ENCODE measurements at regions not wholly inside any gene's neighbourhood (a gene's known extent, or its start where the extent isn't known, plus 50 kb on each side); places are given as distances from the start of the nearest gene placed in this dataset.

DNA sequence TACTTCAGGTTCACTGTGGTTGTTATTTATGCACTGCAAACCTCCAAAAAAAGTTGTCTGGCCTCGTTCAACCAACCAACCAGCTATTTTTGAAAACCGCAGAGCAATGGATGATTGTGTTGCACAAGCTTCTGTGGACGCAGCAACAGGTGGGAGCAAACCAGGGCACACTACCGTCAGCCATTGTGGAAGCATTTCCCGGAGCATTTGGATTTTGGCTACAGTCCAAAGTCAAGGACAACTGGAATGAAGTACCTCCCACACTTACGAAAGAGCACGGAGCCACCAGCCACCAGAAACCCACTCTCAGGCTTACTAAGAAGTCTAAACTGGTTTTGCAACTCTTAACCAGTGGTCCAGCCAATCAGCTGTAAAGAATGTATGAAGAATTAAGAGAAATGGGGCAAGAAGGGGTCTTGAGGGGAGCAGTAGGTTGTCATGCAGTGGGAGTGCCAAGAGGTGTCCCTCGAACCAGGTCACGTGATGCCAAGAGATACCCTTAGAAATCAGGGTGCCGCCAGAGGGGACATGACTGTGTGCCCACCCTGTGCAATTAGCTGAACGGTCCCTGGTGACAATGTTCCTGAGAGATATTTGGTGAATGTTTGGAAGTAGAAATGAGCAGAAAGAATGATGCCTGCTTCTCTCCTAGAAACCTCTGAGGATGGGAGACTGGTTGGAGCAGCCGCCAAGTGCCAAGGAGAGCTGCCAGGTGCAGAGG is 68.9 kb upstream of the PCSK6 start (continued):
- TF ChIP-seq, protein P1, sequence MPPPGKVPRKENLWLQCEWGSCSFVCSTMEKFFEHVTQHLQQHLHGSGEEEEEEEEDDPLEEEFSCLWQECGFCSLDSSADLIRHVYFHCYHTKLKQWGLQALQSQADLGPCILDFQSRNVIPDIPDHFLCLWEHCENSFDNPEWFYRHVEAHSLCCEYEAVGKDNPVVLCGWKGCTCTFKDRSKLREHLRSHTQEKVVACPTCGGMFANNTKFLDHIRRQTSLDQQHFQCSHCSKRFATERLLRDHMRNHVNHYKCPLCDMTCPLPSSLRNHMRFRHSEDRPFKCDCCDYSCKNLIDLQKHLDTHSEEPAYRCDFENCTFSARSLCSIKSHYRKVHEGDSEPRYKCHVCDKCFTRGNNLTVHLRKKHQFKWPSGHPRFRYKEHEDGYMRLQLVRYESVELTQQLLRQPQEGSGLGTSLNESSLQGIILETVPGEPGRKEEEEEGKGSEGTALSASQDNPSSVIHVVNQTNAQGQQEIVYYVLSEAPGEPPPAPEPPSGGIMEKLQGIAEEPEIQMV (CRISPR knock-in tag; IDR thresholded peaks at IDR 0.05; ENCODE audit: low read depth): no peak
- TF ChIP-seq, protein P2, sequence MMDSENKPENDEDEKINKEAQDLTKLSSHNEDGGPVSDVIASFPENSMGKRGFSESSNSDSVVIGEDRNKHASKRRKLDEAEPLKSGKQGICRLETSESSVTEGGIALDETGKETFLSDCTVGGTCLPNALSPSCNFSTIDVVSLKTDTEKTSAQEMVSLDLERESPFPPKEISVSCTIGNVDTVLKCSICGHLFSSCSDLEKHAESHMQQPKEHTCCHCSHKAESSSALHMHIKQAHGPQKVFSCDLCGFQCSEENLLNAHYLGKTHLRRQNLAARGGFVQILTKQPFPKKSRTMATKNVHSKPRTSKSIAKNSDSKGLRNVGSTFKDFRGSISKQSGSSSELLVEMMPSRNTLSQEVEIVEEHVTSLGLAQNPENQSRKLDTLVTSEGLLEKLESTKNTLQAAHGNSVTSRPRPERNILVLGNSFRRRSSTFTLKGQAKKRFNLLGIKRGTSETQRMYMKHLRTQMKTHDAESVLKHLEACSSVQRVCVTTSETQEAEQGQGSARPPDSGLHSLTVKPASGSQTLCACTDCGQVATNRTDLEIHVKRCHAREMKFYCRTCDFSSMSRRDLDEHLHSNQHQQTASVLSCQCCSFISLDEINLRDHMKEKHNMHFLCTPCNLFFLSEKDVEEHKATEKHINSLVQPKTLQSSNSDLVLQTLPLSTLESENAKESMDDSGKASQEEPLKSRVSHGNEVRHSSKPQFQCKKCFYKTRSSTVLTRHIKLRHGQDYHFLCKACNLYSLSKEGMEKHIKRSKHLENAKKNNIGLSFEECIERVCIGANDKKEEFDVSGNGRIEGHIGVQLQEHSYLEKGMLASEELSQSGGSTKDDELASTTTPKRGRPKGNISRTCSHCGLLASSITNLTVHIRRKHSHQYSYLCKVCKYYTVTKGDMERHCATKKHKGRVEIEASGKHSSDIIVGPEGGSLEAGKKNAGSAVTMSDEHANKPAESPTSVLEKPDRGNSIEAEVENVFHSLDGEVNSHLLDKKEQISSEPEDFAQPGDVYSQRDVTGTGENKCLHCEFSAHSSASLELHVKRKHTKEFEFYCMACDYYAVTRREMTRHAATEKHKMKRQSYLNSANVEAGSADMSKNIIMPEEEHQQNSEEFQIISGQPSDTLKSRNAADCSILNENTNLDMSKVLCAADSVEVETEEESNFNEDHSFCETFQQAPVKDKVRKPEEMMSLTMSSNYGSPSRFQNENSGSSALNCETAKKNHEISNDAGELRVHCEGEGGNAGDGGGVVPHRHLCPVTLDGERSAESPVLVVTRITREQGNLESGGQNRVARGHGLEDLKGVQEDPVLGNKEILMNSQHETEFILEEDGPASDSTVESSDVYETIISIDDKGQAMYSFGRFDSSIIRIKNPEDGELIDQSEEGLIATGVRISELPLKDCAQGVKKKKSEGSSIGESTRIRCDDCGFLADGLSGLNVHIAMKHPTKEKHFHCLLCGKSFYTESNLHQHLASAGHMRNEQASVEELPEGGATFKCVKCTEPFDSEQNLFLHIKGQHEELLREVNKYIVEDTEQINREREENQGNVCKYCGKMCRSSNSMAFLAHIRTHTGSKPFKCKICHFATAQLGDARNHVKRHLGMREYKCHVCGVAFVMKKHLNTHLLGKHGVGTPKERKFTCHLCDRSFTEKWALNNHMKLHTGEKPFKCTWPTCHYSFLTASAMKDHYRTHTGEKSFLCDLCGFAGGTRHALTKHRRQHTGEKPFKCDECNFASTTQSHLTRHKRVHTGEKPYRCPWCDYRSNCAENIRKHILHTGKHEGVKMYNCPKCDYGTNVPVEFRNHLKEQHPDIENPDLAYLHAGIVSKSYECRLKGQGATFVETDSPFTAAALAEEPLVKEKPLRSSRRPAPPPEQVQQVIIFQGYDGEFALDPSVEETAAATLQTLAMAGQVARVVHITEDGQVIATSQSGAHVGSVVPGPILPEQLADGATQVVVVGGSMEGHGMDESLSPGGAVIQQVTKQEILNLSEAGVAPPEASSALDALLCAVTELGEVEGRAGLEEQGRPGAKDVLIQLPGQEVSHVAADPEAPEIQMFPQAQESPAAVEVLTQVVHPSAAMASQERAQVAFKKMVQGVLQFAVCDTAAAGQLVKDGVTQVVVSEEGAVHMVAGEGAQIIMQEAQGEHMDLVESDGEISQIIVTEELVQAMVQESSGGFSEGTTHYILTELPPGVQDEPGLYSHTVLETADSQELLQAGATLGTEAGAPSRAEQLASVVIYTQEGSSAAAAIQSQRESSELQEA (CRISPR knock-in tag; IDR thresholded peaks at IDR 0.05; ENCODE audit: not compliant biosample characterization): no peak
- no peak for TF ChIP-seq KDM2A (CRISPR knock-in tag; IDR thresholded peaks at IDR 0.05; ENCODE audit: borderline replicate concordance, low read depth)
- no peak for TF ChIP-seq ZNF550 (CRISPR knock-in tag; IDR thresholded peaks at IDR 0.05; ENCODE audit: borderline replicate concordance)
- TF ChIP-seq, protein P3, sequence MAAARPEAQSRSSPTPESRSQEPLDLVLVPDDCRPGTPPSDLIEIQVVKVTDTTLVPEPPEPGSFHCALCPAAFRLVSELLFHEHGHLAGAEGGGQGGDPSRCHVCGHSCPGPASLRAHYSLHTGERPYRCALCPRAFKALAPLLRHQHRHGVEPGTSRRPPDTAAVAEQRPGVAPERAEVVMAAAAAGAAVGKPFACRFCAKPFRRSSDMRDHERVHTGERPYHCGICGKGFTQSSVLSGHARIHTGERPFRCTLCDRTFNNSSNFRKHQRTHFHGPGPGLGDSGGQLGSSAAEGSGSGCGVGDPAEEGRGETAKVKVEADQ (CRISPR knock-in tag; IDR thresholded peaks at IDR 0.05; ENCODE audit: borderline replicate concordance): no peak
- TF ChIP-seq, protein P4, sequence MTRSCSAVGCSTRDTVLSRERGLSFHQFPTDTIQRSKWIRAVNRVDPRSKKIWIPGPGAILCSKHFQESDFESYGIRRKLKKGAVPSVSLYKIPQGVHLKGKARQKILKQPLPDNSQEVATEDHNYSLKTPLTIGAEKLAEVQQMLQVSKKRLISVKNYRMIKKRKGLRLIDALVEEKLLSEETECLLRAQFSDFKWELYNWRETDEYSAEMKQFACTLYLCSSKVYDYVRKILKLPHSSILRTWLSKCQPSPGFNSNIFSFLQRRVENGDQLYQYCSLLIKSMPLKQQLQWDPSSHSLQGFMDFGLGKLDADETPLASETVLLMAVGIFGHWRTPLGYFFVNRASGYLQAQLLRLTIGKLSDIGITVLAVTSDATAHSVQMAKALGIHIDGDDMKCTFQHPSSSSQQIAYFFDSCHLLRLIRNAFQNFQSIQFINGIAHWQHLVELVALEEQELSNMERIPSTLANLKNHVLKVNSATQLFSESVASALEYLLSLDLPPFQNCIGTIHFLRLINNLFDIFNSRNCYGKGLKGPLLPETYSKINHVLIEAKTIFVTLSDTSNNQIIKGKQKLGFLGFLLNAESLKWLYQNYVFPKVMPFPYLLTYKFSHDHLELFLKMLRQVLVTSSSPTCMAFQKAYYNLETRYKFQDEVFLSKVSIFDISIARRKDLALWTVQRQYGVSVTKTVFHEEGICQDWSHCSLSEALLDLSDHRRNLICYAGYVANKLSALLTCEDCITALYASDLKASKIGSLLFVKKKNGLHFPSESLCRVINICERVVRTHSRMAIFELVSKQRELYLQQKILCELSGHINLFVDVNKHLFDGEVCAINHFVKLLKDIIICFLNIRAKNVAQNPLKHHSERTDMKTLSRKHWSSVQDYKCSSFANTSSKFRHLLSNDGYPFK (CRISPR knock-in tag; IDR thresholded peaks at IDR 0.05; ENCODE audit: borderline replicate concordance): no peak
- no peak for TF ChIP-seq SOX6 (IDR thresholded peaks at IDR 0.05)
- TF ChIP-seq SOX6 (CRISPR knock-in tag; IDR thresholded peaks at IDR 0.05): no peak
- TF ChIP-seq FOXK2 (IDR thresholded peaks at IDR 0.05): no peak
- TF ChIP-seq JDP2 (CRISPR knock-in tag; IDR thresholded peaks at IDR 0.05; ENCODE audit: borderline replicate concordance): no peak
- TF ChIP-seq, protein P5, sequence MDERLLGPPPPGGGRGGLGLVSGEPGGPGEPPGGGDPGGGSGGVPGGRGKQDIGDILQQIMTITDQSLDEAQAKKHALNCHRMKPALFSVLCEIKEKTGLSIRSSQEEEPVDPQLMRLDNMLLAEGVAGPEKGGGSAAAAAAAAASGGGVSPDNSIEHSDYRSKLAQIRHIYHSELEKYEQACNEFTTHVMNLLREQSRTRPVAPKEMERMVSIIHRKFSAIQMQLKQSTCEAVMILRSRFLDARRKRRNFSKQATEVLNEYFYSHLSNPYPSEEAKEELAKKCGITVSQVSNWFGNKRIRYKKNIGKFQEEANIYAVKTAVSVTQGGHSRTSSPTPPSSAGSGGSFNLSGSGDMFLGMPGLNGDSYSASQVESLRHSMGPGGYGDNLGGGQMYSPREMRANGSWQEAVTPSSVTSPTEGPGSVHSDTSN (CRISPR knock-in tag; IDR thresholded peaks at IDR 0.05): no peak
- no peak for TF ChIP-seq SKI (IDR thresholded peaks at IDR 0.05; ENCODE audit: partially characterized antibody)
- TF ChIP-seq PRMT3 (CRISPR knock-in tag; IDR thresholded peaks at IDR 0.05; ENCODE audit: borderline replicate concordance, low read depth): no peak
- TF ChIP-seq ZNF235 (CRISPR knock-in tag; IDR thresholded peaks at IDR 0.05; ENCODE audit: borderline replicate concordance): no peak
